ENCODE measurements at regions not wholly inside any gene's neighbourhood (a gene's known extent, or its start where the extent isn't known, plus 50 kb on each side); places are given as distances from the start of the nearest gene placed in this dataset.

GRCh38 chr2:16840496-16841172 is 175.0 kb upstream of the CYRIA start:
- no peak for TF ChIP-seq EZH2 (IDR thresholded peaks at IDR 0.05; ENCODE audit: borderline replicate concordance, control insufficient read depth, low read depth, low read length)
- TF ChIP-seq SRF (IDR thresholded peaks at IDR 0.05; ENCODE audit: low read depth in 2 of 2, low read length in 2 of 2): no peak
